ENCODE measurements at regions not wholly inside any gene's neighbourhood (a gene's known extent, or its start where the extent isn't known, plus 50 kb on each side); places are given as distances from the start of the nearest gene placed in this dataset.

- TF ChIP-seq ATF2 (IDR thresholded peaks at IDR 0.05; ENCODE audit: low read length) = no peak
- TF ChIP-seq SIX5 (IDR thresholded peaks at IDR 0.05; ENCODE audit: low read depth, low read length) = no peak
- no peak for TF ChIP-seq MAFK (IDR thresholded peaks at IDR 0.05; ENCODE audit: low read depth, low read length)
- no peak for TF ChIP-seq SRF (IDR thresholded peaks at IDR 0.05; ENCODE audit: low read depth, low read length)
- no peak for TF ChIP-seq TAF1 (IDR thresholded peaks at IDR 0.05; ENCODE audit: low read depth, low read length)
Observed at GRCh38 chr12:130225347-130225746, 63.1 kb downstream of the FZD10 start (continued).

Measured in H1 (cell line).